ENCODE measurements at regions not wholly inside any gene's neighbourhood (a gene's known extent, or its start where the extent isn't known, plus 50 kb on each side); places are given as distances from the start of the nearest gene placed in this dataset.

DNA sequence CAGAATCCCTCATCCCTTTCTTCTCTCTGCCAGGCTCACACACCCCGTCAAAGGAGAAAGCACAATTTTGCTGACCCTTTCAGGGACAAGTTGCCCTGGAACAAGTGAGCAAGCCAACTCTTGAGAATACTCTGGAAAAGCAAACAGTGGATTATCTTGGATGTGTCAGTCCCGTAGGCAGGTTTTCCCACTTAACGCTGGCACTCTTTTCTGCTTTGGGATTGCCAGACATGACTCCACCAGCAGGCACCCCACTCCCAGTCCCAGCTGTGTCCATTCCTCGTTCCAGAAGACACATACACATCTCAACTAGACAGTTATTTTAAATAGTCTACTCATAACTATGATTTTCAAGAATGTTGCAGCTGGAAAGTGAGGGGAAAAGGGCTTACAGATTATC, 145.5 kb upstream of the CDKN3 start:
- TF ChIP-seq POLR2A (IDR thresholded peaks at IDR 0.05) (no peak), CTCF (IDR thresholded peaks at IDR 0.05) (no peak)
